ENCODE measurements at regions not wholly inside any gene's neighbourhood (a gene's known extent, or its start where the extent isn't known, plus 50 kb on each side); places are given as distances from the start of the nearest gene placed in this dataset.

DNA sequence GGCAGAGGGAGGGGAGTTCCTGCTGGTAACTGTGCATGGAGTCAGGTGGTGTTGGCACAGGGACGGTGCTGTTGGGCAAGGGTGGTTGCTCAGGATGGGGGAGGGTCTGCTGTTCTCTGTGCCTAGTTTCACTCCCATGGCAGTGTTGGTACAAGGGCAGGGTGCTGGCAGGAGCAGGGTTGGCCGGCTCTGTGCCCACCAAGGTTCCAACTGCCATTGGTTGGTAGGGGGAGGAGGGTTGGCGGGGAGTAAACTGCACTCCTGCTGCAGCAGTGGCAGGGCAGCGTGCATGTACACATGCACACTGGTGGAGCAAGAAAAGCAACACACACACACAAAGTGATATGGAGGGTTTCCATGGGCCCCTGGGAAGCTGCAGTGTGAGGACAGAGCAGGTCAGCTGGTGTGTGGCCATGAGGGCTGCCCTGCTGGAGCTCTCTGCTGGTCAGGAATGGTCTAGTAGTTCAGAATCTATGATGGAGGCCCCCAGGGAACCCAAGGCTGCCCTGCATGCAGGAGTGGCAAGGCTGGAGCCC, 269.9 kb upstream of the MGAT4C start:
- TF ChIP-seq CTCF (conservative IDR thresholded peaks at IDR 0.05; ENCODE audit: low read depth, low read length), result no peak
- DNase-seq (ENCODE audit: low read depth), result no peak
- H3K4me3 ChIP-seq (ENCODE audit: low read depth, low read length), result no peak overlapping the region

DNA sequence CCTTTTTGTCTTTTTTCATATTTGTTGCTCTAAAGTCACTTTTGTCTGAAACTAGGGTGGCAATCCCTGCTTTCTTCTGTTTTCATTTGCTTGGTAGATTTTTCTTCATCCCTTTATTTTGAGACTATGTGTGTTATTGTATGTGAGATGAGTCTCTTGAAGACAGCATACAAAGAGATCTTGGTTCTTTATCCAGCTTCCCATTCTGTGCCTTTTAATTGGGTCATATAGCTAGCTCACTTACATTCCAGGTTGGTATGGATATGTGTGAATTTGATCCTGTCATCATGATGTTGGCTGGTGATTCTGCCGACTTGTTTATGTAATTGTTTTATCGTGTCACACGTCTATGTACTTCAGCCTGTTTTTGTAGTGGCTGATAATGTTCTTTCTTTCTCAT, 267.7 kb upstream of the MGAT4C start:
- TF ChIP-seq CTCF (conservative IDR thresholded peaks at IDR 0.05; ENCODE audit: low read depth, low read length), result no peak
- DNase-seq (ENCODE audit: low read depth), result no peak
- no peak overlapping the region for H3K4me3 ChIP-seq (ENCODE audit: low read depth, low read length)

DNA sequence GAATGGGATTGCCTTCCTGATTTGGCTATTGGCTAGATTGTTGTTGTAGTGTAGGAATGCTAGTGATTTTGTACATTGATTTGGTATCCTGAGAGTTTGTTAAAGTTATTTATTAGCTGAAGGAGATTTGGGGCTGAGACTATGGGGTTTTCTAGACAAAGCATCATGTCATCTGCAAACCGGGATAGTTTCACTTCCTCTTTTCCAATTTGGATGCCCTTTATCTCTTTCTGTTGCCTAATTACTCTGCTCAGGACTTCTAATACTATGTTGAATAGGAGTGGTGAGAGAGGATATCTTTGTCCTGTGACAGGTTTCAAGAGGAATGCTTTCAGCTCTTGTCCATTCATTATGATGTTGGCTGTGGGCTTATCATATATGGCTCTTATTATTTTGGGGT, 265.7 kb upstream of the MGAT4C start:
- no peak overlapping the region for H3K4me3 ChIP-seq (ENCODE audit: low read depth, low read length)
- TF ChIP-seq CTCF (conservative IDR thresholded peaks at IDR 0.05; ENCODE audit: low read depth, low read length), result no peak
- no peak for DNase-seq (ENCODE audit: low read depth)

DNA sequence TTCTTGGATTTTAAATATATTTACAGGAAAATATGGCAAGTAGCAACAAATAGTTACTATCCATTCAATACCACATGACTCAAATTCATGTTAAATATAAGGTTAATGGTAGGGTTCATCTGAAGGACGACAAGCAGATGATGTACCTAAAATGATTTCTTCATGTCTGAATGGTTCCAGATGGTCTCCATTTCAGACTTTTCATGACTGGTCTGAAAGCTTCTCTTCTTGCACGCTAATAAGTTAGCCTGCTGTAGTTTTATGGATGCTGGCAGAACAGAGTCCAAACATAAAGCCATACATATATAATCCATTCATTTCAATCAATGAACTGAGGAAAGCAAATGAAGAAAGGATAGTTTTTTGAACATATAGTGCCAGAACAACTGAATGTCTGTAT, 257.0 kb upstream of the MGAT4C start:
- H3K4me3 ChIP-seq (ENCODE audit: low read depth, low read length), result no peak overlapping the region
- no peak for DNase-seq (ENCODE audit: low read depth)
- TF ChIP-seq CTCF (conservative IDR thresholded peaks at IDR 0.05; ENCODE audit: low read depth, low read length), result no peak

- no peak for TF ChIP-seq CTCF (conservative IDR thresholded peaks at IDR 0.05; ENCODE audit: low read depth, low read length)
- no peak for DNase-seq (ENCODE audit: low read depth)
Observed at GRCh38 chr12:86496595-86496994, 240.4 kb upstream of the MGAT4C start.

GRCh38 chr12:86484473-86484872, 228.3 kb upstream of the MGAT4C start:
- H3K4me3 ChIP-seq (ENCODE audit: low read depth, low read length), result no peak overlapping the region
- no peak for TF ChIP-seq CTCF (conservative IDR thresholded peaks at IDR 0.05; ENCODE audit: low read depth, low read length)
- DNase-seq (ENCODE audit: low read depth), result no peak

More at GRCh38 chr12:86496595-86496994, 240.4 kb upstream of the MGAT4C start:
- no peak overlapping the region for H3K4me3 ChIP-seq (ENCODE audit: low read depth, low read length)

- DNase-seq (ENCODE audit: low read depth), result no peak
- TF ChIP-seq CTCF (conservative IDR thresholded peaks at IDR 0.05; ENCODE audit: low read depth, low read length), result no peak
Observed at GRCh38 chr12:86473231-86473630, 217.0 kb upstream of the MGAT4C start.

More at GRCh38 chr12:86473231-86473630, 217.0 kb upstream of the MGAT4C start:
- H3K4me3 ChIP-seq (ENCODE audit: low read depth, low read length), result no peak overlapping the region
